Trophoblast cell (in vitro differentiated cells and primary cell): ENCODE measurements at regions not wholly inside any gene's neighbourhood (a gene's known extent, or its start where the extent isn't known, plus 50 kb on each side); places are given as distances from the start of the nearest gene placed in this dataset.
A peak's percentile ranks its signal among the peaks of the same experiment; 100 is the strongest.

Source experiments
- DNase-seq, 2 donors: peaks; one replicate each; pipeline ENCODE4 v3.0.0-alpha.2; 2016
- H2AFZ ChIP-seq: 2 replicates; pipeline ENCODE4 v1.6.1; 2013; ENCODE audit warnings: low read length, moderate library complexity, mild to moderate bottlenecking; ENCODE audit not compliant: insufficient read depth, poor library complexity
- H2AK5ac ChIP-seq: 2 replicates; pipeline ENCODE4 v1.6.1; 2013; ENCODE audit warnings: mild to moderate bottlenecking, low read length
- H2BK120ac ChIP-seq: 2 replicates; pipeline ENCODE4 v1.6.1; 2013; ENCODE audit warnings: low read length, mild to moderate bottlenecking, moderate library complexity; ENCODE audit not compliant: insufficient read depth, poor library complexity
- H2BK12ac ChIP-seq: 2 replicates; pipeline ENCODE4 v1.6.1; 2013; ENCODE audit warnings: mild to moderate bottlenecking, low read length, moderate library complexity
- H2BK5ac ChIP-seq: 2 replicates; pipeline ENCODE4 v1.6.1; 2013; ENCODE audit warnings: low read length, low read depth, moderate library complexity, mild to moderate bottlenecking; ENCODE audit not compliant: poor library complexity
- H3K14ac ChIP-seq: 2 replicates; pipeline ENCODE4 v1.6.1; 2013; ENCODE audit warnings: mild to moderate bottlenecking, low read length
- H3K18ac ChIP-seq: 2 replicates; pipeline ENCODE4 v1.6.1; 2013; ENCODE audit warnings: mild to moderate bottlenecking, low read length
- H3K23ac ChIP-seq: 2 replicates; pipeline ENCODE4 v1.6.1; 2013; ENCODE audit warnings: low read length
- H3K27ac ChIP-seq: 2 replicates; pipeline ENCODE4 v1.5.1; 2013; ENCODE audit warnings: low read depth, mild to moderate bottlenecking, inconsistent platforms, low read length, moderate library complexity
- H3K27me3 ChIP-seq: 2 replicates; pipeline ENCODE4 v1.6.1; 2013; ENCODE audit warnings: inconsistent platforms, mild to moderate bottlenecking, low read length, moderate library complexity; ENCODE audit not compliant: insufficient read depth
- H3K36me3 ChIP-seq, 2 experiments: 1 replicate in 1 of 2; 2 replicates in 1 of 2; pipeline ENCODE4 v1.6.1; 2013; ENCODE audit warnings: low read length in 2 of 2, mild to moderate bottlenecking in 2 of 2, moderate library complexity in 1 of 2; ENCODE audit not compliant: insufficient read depth in 2 of 2, control insufficient read depth in 1 of 2
- H3K4ac ChIP-seq: 2 replicates; pipeline ENCODE4 v1.6.1; 2013; ENCODE audit warnings: low read depth, mild to moderate bottlenecking, low read length, moderate library complexity
- H3K4me1 ChIP-seq, 2 experiments: 1 replicate in 1 of 2; 2 replicates in 1 of 2; pipeline ENCODE4 v1.6.1; 2013; ENCODE audit warnings: low read length in 2 of 2, mild to moderate bottlenecking in 2 of 2, moderate library complexity in 1 of 2; ENCODE audit not compliant: insufficient read depth in 2 of 2, control insufficient read depth in 1 of 2
- H3K4me2 ChIP-seq: 2 replicates; pipeline ENCODE4 v1.6.1; 2013; ENCODE audit warnings: inconsistent platforms, mild to moderate bottlenecking, low read length, moderate library complexity
- H3K4me3 ChIP-seq: 2 replicates; pipeline ENCODE4 v1.5.1; 2013; ENCODE audit warnings: mild to moderate bottlenecking, low read depth, low read length, inconsistent platforms
- H3K79me1 ChIP-seq: one replicate; pipeline ENCODE4 v1.6.1; 2013; ENCODE audit warnings: low read length
- H3K79me2 ChIP-seq: 2 replicates; pipeline ENCODE4 v1.6.1; 2013; ENCODE audit warnings: low read length, mild to moderate bottlenecking; ENCODE audit not compliant: control insufficient read depth, insufficient read depth, poor library complexity
- H3K9ac ChIP-seq: 2 replicates; pipeline ENCODE4 v1.6.1; 2013; ENCODE audit warnings: mild to moderate bottlenecking, low read length
- H3K9me3 ChIP-seq: 2 replicates; pipeline ENCODE4 v1.6.1; 2013; ENCODE audit warnings: low read depth, mild to moderate bottlenecking, control low read depth, inconsistent platforms, low read length; ENCODE audit not compliant: insufficient read depth
- H4K12ac ChIP-seq: 2 replicates; pipeline ENCODE4 v1.6.1; 2013; ENCODE audit warnings: low read depth, mild to moderate bottlenecking, low read length, moderate library complexity
- H4K8ac ChIP-seq: 2 replicates; pipeline ENCODE4 v1.6.1; 2013; ENCODE audit warnings: low read depth, mild to moderate bottlenecking, low read length, moderate library complexity
- H4K91ac ChIP-seq: one replicate; pipeline ENCODE4 v1.6.1; 2013; ENCODE audit warnings: low read depth, mild to moderate bottlenecking, low read length, moderate library complexity
- WGBS: extraction: QIAGEN DNeasy Blood & Tissue Kit; methylation state at CpG from one replicate; pipeline ENCODE4 v1.1.7; 2013; ENCODE audit warnings: missing lambda C conversion rate; ENCODE audit not compliant: insufficient read length, insufficient coverage; ENCODE audit errors: extremely low coverage; 5-methylcytosine and 5-hydroxymethylcytosine counted together

GRCh38 chr6:37101991-37102298, 68.0 kb upstream of the PIM1 start:
- peaks cover 4 to 8% of the 10 kb centered on the region in 2 experiments for H3K4me1 ChIP-seq
- no peaks in the 10 kb centered on the region for H3K27me3 ChIP-seq
- no peak overlapping the region for H2AK5ac ChIP-seq
- DNase-seq = no peak
- H3K36me3 ChIP-seq = no peaks in the 10 kb centered on the region
- H3K18ac ChIP-seq = no peak overlapping the region
- H3K79me1 ChIP-seq = no peaks in the 10 kb centered on the region
- H3K23ac ChIP-seq = no peak overlapping the region
- H2BK5ac ChIP-seq = no peak overlapping the region
- H3K4me3 ChIP-seq = no peak overlapping the region
- H3K9me3 ChIP-seq = no peaks in the 10 kb centered on the region
- no peak overlapping the region for H3K9ac ChIP-seq
- no peak overlapping the region for H4K8ac ChIP-seq
- H2AFZ ChIP-seq = no peak overlapping the region
- no peak overlapping the region for H3K14ac ChIP-seq
- no peak overlapping the region for H3K27ac ChIP-seq
- no peak overlapping the region for H2BK12ac ChIP-seq
- peak overlapping the region; percentile 59 for H3K4me2 ChIP-seq
- H3K4ac ChIP-seq = no peak overlapping the region
- no peak overlapping the region for H4K12ac ChIP-seq
- H4K91ac ChIP-seq = no peak overlapping the region
- no CpG with 5 or more reads among the region's 5 CpGs for WGBS
- H2BK120ac ChIP-seq = no peak overlapping the region
- no peaks in the 10 kb centered on the region for H3K79me2 ChIP-seq

DNA sequence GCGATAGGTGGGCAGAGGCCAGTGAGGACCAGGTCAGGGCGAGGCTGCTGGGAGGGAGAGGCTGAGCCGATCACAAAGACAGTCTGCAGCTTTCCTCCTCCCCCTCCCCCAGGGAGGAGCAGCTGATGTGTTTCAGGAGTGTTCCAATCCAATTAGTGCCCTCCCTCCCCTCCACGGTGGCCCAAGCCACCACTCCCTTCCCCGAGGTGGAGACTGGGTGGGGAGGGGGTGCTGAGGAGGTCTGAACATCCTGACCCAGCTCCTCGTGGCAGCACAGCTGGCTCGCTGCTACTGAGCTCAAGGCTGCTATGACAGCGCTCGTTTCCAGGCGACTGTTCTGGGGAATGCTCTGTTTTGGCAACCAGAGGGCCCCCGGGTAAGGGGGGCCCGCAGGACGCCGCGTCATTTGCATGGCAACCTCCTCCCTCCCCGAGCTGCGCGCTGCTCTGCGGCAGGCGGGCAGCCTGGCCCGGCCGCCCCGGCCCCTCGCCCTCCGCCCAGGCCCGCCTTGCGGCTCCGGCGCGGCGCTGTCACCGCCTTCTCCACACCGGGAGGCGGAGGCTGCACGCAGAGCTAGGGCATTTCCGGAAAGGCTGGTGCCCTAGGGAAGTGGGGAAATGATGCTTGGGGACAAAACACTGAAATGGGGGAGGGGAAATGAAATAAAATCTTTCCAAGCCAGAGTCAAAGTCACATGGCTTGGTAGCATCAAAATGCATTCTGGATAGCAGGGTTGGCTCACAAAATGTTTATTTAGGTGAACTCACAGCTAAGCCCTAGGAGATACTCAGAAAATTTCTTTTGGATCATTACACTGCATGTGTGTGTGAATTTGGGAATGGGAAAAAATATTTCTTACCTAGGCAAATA, 67.4 kb upstream of the PIM1 start:
- no peak overlapping the region for H3K4me3 ChIP-seq
- H2BK120ac ChIP-seq = no peak overlapping the region
- no peak overlapping the region for H2BK12ac ChIP-seq
- no peaks in the 10 kb centered on the region for H3K9me3 ChIP-seq
- no peak overlapping the region for H4K12ac ChIP-seq
- H2AFZ ChIP-seq = no peak overlapping the region
- no peak overlapping the region for H3K27ac ChIP-seq
- peak; percentile 98 for DNase-seq
- no CpG with 5 or more reads among the region's 36 CpGs for WGBS
- H4K8ac ChIP-seq = peak overlapping the region; percentile 14
- H3K36me3 ChIP-seq = no peaks in the 10 kb centered on the region
- no peak overlapping the region for H3K9ac ChIP-seq
- H3K14ac ChIP-seq = no peak overlapping the region
- no peak overlapping the region for H2BK5ac ChIP-seq
- no peaks in the 10 kb centered on the region for H3K27me3 ChIP-seq
- H3K18ac ChIP-seq = no peak overlapping the region
- H3K4me2 ChIP-seq = peak overlapping the region; percentile 59
- no peaks in the 10 kb centered on the region for H3K79me2 ChIP-seq
- no peaks in the 10 kb centered on the region for H3K79me1 ChIP-seq
- H2AK5ac ChIP-seq = no peak overlapping the region
- H4K91ac ChIP-seq = no peak overlapping the region
- H3K23ac ChIP-seq = no peak overlapping the region
- H3K4ac ChIP-seq = no peak overlapping the region
- H3K4me1 ChIP-seq = peaks cover 4 to 8% of the 10 kb centered on the region in 2 experiments

DNA sequence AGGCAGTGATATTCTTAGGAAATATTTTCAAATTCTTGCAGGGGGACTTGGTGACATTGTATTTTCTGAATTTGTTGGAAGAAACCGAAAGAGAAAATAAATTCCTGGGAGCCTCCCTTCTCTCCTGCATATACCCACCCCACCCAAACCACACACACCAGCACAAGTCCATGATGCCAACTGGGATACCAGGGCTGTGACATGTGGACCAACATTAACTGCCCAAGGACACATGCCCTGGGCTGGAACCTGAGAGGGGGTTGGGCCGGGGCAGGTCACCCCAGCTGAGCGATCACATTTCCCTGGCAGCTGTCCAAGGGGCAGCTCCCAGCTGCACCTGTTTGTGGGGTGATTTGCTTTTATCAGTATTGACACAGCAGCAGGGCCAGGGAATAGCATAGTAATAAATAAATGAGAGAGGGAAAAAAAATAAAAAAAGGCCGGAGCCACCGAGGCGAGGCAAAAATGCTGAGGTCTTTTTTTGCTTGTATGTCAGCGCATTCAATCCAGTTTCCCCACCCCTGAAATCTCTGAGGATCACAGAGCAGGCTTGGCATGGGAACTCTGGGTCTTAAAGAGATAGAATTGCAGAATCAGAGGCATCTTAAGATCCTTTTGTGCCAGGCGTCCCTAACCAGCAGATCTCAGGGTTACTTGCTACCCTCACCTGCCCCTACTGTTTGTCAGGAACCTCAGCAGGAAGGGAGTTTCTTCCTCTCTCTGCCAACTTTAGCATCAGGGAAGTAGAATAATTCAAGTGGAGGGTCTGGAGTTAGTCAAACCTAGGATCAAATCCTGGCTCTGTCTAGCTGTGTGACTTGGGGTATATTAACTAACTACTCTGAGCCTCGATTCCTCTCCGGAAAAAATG, 66.5 kb upstream of the PIM1 start:
- Histone ChIP-seq H3K23ac (no peak overlapping the region), H3K18ac (no peak overlapping the region), H3K9ac (no peak overlapping the region), H4K91ac (peak overlapping the region; percentile 27), H2BK5ac (no peak overlapping the region), H3K4me3 (no peak overlapping the region), H4K8ac (no peak overlapping the region), H3K79me1 (no peaks in the 10 kb centered on the region), H3K9me3 (no peaks in the 10 kb centered on the region), H3K4ac (no peak overlapping the region), H3K14ac (no peak overlapping the region), H3K27me3 (no peaks in the 10 kb centered on the region), H2AK5ac (no peak overlapping the region), H2BK12ac (no peak overlapping the region), H3K4me1 (peaks cover 4 to 8% of the 10 kb centered on the region in 2 experiments), H3K79me2 (no peaks in the 10 kb centered on the region), H3K27ac (no peak overlapping the region), H2AFZ (peak overlapping the region; percentile 32), H4K12ac (no peak overlapping the region), H3K36me3 (no peaks in the 10 kb centered on the region), H2BK120ac (no peak overlapping the region), H3K4me2 (no peak overlapping the region)
- DNase-seq = peak; percentile 21 to 54
- WGBS = no CpG with 5 or more reads among the region's 10 CpGs

- H3K36me3 ChIP-seq = no peaks in the 10 kb centered on the region
- DNase-seq = no peak
- no peak overlapping the region for H3K4me2 ChIP-seq
- no CpG with 5 or more reads among the region's 2 CpGs for WGBS
- no peak overlapping the region for H4K12ac ChIP-seq
- no peak overlapping the region for H2BK120ac ChIP-seq
- peaks cover 1% of the 10 kb centered on the region for H3K9me3 ChIP-seq
- no peak overlapping the region for H3K18ac ChIP-seq
- no peaks in the 10 kb centered on the region for H3K79me2 ChIP-seq
- no peak overlapping the region for H2AFZ ChIP-seq
- no peak overlapping the region for H3K4me3 ChIP-seq
- H3K4ac ChIP-seq = no peak overlapping the region
- H3K27me3 ChIP-seq = no peaks in the 10 kb centered on the region
- peak overlapping the region; percentile 1 for H3K27ac ChIP-seq
- H3K4me1 ChIP-seq = peaks cover 5 to 8% of the 10 kb centered on the region in 2 experiments
- no peaks in the 10 kb centered on the region for H3K79me1 ChIP-seq
- no peak overlapping the region for H3K23ac ChIP-seq
- no peak overlapping the region for H4K8ac ChIP-seq
- H3K9ac ChIP-seq = no peak overlapping the region
- no peak overlapping the region for H2AK5ac ChIP-seq
- H4K91ac ChIP-seq = no peak overlapping the region
- no peak overlapping the region for H2BK12ac ChIP-seq
- no peak overlapping the region for H2BK5ac ChIP-seq
- H3K14ac ChIP-seq = no peak overlapping the region
Measured at GRCh38 chr6:37104824-37105147, 65.2 kb upstream of the PIM1 start.
